ENCODE measurements at regions not wholly inside any gene's neighbourhood (a gene's known extent, or its start where the extent isn't known, plus 50 kb on each side); places are given as distances from the start of the nearest gene placed in this dataset.

DNA sequence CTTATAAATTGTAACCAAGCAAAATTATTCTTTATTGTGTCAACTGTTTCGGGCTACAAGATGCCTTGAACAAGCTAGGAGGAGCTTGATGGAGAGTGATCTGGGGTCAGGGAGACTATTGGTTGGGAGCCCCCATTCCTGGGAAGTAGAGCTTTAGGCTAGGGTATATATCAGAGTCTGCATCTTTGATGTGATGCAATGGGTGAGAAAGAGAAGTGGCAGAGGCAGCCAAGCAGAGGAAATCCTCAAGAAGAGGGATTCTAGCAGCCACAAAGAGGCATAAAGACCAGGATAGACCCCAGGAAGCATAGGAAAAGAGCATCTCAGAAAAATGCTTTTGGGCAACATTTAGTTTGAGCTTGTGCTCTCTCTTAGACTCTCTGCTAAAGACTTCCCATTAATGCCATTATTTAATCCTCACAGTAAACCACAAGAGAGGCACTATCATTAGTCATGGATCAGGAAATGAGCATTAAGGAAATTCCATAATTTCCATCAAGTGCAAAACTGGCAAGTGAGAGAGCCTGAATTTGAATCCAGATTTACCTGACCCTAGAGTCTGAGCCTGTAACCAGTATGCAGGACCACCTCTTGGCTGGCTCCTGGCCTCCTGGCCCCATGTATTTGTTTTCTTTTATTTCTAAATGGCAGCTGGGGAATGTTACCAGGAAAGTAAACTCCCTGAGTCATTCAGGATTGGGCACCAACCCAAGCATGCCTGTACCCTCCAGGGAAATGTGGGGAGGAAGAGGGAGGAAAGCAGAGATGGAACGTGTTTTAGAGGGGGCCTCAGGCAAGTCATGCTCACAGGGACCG lies 118.7 kb downstream of the RPL22L1 start:
- no peaks in the 10 kb centered on the region for H3K9me3 ChIP-seq (replicated peaks; ENCODE audit: control insufficient read depth, insufficient read depth, low read depth, low read length)
- no peak overlapping the region for H3K4me2 ChIP-seq (ENCODE audit: insufficient read depth, low read length)
- no peaks in the 10 kb centered on the region for H3K36me3 ChIP-seq (ENCODE audit: control insufficient read depth, insufficient read depth, low read length)
- POLR2A ChIA-PET = interaction anchor here (0.7 to 1.5 kb wide), 7 partner anchors 9 to 23 kb away, joined by 3 to 6 read pairs (median 4); no protein-coding TSS in a partner anchor
- peak overlapping the region; percentile 7 for H2AFZ ChIP-seq (ENCODE audit: low read depth, low read length)
- no peaks in the 10 kb centered on the region for H3K27me3 ChIP-seq (ENCODE audit: control insufficient read depth in 2 of 2, insufficient read depth in 2 of 2, low read length in 2 of 2)
- H4K20me1 ChIP-seq (replicated peaks; ENCODE audit: control insufficient read depth, insufficient read depth, low read length) = no peaks in the 10 kb centered on the region
- no peak overlapping the region for H3K9ac ChIP-seq (ENCODE audit: insufficient read depth in 1 of 2, low read depth in 2 of 2, low read length in 2 of 2)
- peaks cover 0 to 28% of the 10 kb centered on the region in 2 experiments; a peak in 4 of 5 replicates for H3K4me1 ChIP-seq (replicated peaks in 1 of 2; ENCODE audit: control insufficient read depth in 2 of 2, insufficient read depth in 2 of 2, low read length in 2 of 2)
- no peaks in the 10 kb centered on the region for H3K9me1 ChIP-seq (ENCODE audit: control insufficient read depth, insufficient read depth, low read length)
- ATAC-seq (peak; percentile 74), DNase-seq (ENCODE audit: extremely low read depth in 1 of 4, low spot score in 3 of 4) (no peak), FAIRE-seq (no peak)
- BruUV-seq (replicated peaks) = no TSS peak
- WGBS (ENCODE audit: insufficient coverage, low coverage, missing lambda C conversion rate) = 45% methylated on average over 3 of the region's 3 CpGs
- in situ Hi-C loops (cut with MboI) = no loop called here
- intact Hi-C loops (cut with micrococcal nuclease) = no loop called here
- CTCF ChIA-PET (ENCODE audit: low intra/inter-chr PET ratio) = no interaction called here
- no peak overlapping the region for H3K27ac ChIP-seq (ENCODE audit: extremely low read depth, low read depth, low read length)
- no peaks in the 10 kb centered on the region for H3K79me2 ChIP-seq (ENCODE audit: control insufficient read depth, insufficient read depth, low read length)
- no peak overlapping the region for H3K4me3 ChIP-seq
- TF ChIP-seq, protein P1, sequence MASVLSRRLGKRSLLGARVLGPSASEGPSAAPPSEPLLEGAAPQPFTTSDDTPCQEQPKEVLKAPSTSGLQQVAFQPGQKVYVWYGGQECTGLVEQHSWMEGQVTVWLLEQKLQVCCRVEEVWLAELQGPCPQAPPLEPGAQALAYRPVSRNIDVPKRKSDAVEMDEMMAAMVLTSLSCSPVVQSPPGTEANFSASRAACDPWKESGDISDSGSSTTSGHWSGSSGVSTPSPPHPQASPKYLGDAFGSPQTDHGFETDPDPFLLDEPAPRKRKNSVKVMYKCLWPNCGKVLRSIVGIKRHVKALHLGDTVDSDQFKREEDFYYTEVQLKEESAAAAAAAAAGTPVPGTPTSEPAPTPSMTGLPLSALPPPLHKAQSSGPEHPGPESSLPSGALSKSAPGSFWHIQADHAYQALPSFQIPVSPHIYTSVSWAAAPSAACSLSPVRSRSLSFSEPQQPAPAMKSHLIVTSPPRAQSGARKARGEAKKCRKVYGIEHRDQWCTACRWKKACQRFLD (CRISPR knock-in tag; IDR thresholded peaks at IDR 0.05) = peak; percentile 61; the same call in 1 of the 2 replicates
- TF ChIP-seq ZNF583 (CRISPR knock-in tag; IDR thresholded peaks at IDR 0.05) (peak; percentile 22; the same call in 1 of the 2 replicates), ATF7 (IDR thresholded peaks at IDR 0.05) (peak; percentile 68), TBL1XR1 (IDR thresholded peaks at IDR 0.05; ENCODE audit: low read length in 2 of 2) (no peak), MYC (IDR thresholded peaks at IDR 0.05; ENCODE audit: low read depth, low read length) (no peak), MYC (CRISPR knock-in tag; IDR thresholded peaks at IDR 0.05; ENCODE audit: borderline replicate concordance, low read depth) (0 out of 2 replicates have a peak, but pooled peaks have one; percentile 34), ZNF589 (CRISPR knock-in tag; IDR thresholded peaks at IDR 0.05; ENCODE audit: low read depth) (peak; percentile 66), SMAD4 (CRISPR knock-in tag; conservative IDR thresholded peaks at IDR 0.05) (peak; percentile 55; the same call in 1 of the 2 replicates)
- TF ChIP-seq, protein P2, sequence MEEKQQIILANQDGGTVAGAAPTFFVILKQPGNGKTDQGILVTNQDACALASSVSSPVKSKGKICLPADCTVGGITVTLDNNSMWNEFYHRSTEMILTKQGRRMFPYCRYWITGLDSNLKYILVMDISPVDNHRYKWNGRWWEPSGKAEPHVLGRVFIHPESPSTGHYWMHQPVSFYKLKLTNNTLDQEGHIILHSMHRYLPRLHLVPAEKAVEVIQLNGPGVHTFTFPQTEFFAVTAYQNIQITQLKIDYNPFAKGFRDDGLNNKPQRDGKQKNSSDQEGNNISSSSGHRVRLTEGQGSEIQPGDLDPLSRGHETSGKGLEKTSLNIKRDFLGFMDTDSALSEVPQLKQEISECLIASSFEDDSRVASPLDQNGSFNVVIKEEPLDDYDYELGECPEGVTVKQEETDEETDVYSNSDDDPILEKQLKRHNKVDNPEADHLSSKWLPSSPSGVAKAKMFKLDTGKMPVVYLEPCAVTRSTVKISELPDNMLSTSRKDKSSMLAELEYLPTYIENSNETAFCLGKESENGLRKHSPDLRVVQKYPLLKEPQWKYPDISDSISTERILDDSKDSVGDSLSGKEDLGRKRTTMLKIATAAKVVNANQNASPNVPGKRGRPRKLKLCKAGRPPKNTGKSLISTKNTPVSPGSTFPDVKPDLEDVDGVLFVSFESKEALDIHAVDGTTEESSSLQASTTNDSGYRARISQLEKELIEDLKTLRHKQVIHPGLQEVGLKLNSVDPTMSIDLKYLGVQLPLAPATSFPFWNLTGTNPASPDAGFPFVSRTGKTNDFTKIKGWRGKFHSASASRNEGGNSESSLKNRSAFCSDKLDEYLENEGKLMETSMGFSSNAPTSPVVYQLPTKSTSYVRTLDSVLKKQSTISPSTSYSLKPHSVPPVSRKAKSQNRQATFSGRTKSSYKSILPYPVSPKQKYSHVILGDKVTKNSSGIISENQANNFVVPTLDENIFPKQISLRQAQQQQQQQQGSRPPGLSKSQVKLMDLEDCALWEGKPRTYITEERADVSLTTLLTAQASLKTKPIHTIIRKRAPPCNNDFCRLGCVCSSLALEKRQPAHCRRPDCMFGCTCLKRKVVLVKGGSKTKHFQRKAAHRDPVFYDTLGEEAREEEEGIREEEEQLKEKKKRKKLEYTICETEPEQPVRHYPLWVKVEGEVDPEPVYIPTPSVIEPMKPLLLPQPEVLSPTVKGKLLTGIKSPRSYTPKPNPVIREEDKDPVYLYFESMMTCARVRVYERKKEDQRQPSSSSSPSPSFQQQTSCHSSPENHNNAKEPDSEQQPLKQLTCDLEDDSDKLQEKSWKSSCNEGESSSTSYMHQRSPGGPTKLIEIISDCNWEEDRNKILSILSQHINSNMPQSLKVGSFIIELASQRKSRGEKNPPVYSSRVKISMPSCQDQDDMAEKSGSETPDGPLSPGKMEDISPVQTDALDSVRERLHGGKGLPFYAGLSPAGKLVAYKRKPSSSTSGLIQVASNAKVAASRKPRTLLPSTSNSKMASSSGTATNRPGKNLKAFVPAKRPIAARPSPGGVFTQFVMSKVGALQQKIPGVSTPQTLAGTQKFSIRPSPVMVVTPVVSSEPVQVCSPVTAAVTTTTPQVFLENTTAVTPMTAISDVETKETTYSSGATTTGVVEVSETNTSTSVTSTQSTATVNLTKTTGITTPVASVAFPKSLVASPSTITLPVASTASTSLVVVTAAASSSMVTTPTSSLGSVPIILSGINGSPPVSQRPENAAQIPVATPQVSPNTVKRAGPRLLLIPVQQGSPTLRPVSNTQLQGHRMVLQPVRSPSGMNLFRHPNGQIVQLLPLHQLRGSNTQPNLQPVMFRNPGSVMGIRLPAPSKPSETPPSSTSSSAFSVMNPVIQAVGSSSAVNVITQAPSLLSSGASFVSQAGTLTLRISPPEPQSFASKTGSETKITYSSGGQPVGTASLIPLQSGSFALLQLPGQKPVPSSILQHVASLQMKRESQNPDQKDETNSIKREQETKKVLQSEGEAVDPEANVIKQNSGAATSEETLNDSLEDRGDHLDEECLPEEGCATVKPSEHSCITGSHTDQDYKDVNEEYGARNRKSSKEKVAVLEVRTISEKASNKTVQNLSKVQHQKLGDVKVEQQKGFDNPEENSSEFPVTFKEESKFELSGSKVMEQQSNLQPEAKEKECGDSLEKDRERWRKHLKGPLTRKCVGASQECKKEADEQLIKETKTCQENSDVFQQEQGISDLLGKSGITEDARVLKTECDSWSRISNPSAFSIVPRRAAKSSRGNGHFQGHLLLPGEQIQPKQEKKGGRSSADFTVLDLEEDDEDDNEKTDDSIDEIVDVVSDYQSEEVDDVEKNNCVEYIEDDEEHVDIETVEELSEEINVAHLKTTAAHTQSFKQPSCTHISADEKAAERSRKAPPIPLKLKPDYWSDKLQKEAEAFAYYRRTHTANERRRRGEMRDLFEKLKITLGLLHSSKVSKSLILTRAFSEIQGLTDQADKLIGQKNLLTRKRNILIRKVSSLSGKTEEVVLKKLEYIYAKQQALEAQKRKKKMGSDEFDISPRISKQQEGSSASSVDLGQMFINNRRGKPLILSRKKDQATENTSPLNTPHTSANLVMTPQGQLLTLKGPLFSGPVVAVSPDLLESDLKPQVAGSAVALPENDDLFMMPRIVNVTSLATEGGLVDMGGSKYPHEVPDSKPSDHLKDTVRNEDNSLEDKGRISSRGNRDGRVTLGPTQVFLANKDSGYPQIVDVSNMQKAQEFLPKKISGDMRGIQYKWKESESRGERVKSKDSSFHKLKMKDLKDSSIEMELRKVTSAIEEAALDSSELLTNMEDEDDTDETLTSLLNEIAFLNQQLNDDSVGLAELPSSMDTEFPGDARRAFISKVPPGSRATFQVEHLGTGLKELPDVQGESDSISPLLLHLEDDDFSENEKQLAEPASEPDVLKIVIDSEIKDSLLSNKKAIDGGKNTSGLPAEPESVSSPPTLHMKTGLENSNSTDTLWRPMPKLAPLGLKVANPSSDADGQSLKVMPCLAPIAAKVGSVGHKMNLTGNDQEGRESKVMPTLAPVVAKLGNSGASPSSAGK (IDR thresholded peaks at IDR 0.05) = 0 out of 2 replicates have a peak, but pooled peaks have one; percentile 13

Data from K562 (cell line).